CD4-positive, alpha-beta memory T cell (primary cell): ENCODE measurements at regions not wholly inside any gene's neighbourhood (a gene's known extent, or its start where the extent isn't known, plus 50 kb on each side); places are given as distances from the start of the nearest gene placed in this dataset.

Experiments used
- CTCF ChIA-PET: fragments of 350-600 bp; sonication (Branson Sonifier 250); formaldehyde crosslinking; loops from one replicate; lab custom pipeline; 2021; ENCODE audit warnings: inconsistent platforms; ENCODE audit not compliant: partially characterized antibody; lab: Charles Lee
- POLR2A ChIA-PET: fragments of 350-600 bp; sonication (Branson Sonifier 250); formaldehyde crosslinking; loops from one replicate; lab custom pipeline; 2021; ENCODE audit not compliant: partially characterized antibody; lab: Charles Lee
- DNase-seq, 5 donors: peaks; one replicate each; pipeline versions ENCODE4 v3.0.0 to v3.0.0-alpha.2; 2020 to 2022; ENCODE audit warnings: mixed read lengths in 1 of 5
- H3K27ac ChIP-seq: one replicate; pipeline ENCODE4 v1.7.0; 2013; ENCODE audit warnings: low read depth, low read length
- H3K27me3 ChIP-seq: 2 replicates; pipeline ENCODE4 v1.7.0; 2013; ENCODE audit warnings: mild to moderate bottlenecking, low read length, moderate library complexity; ENCODE audit not compliant: insufficient read depth
- H3K36me3 ChIP-seq: 2 replicates; pipeline ENCODE4 v1.7.0; 2013; ENCODE audit warnings: mild to moderate bottlenecking, low read length, moderate library complexity; ENCODE audit not compliant: insufficient read depth
- H3K4me1 ChIP-seq: 2 replicates; pipeline ENCODE4 v1.7.0; 2013; ENCODE audit warnings: mild to moderate bottlenecking, low read length, moderate library complexity; ENCODE audit not compliant: insufficient read depth
- H3K4me3 ChIP-seq, 2 donors: one replicate each; pipeline ENCODE4 v1.7.0; 2013; ENCODE audit warnings: low read length in 2 of 2, mild to moderate bottlenecking in 1 of 2
- H3K9me3 ChIP-seq, 2 donors: one replicate each; pipeline ENCODE4 v1.7.0; 2013; ENCODE audit warnings: low read length in 2 of 2, control low read depth in 1 of 2; ENCODE audit not compliant: control insufficient read depth in 1 of 2
- H3K27ac Mint-ChIP-seq, 7 donors: one replicate each; pipeline ENCODE4 v1.8.0; 2020 to 2021; ENCODE audit warnings: mixed read lengths in 7 of 7, mild to moderate bottlenecking in 6 of 7, inconsistent platforms in 3 of 7, moderate library complexity in 3 of 7
- H3K27me3 Mint-ChIP-seq, 2 donors: one replicate each; pipeline ENCODE4 v1.8.0; 2020 to 2021; ENCODE audit warnings: mixed read lengths in 2 of 2
- H3K36me3 Mint-ChIP-seq, 2 donors: one replicate each; pipeline ENCODE4 v1.8.0; 2020 to 2021; ENCODE audit warnings: mixed read lengths in 2 of 2, inconsistent platforms in 1 of 2, mild to moderate bottlenecking in 1 of 2
- H3K4me1 Mint-ChIP-seq, 4 donors: one replicate each; pipeline ENCODE4 v1.8.0; 2020 to 2021; ENCODE audit warnings: mixed read lengths in 4 of 4, mild to moderate bottlenecking in 1 of 4
- H3K4me3 Mint-ChIP-seq, 8 donors: one replicate each; pipeline ENCODE4 v1.8.0; 2020 to 2021; ENCODE audit warnings: mixed read lengths in 8 of 8, mild to moderate bottlenecking in 7 of 8, moderate library complexity in 6 of 8, inconsistent platforms in 3 of 8
- H3K9me3 Mint-ChIP-seq, 8 donors: one replicate each; pipeline ENCODE4 v1.8.0; 2020 to 2021; ENCODE audit warnings: mixed read lengths in 8 of 8, mild to moderate bottlenecking in 5 of 8, inconsistent platforms in 3 of 8, moderate library complexity in 1 of 8
- intact Hi-C: fragments of 100-400 bp; cut with micrococcal nuclease; formaldehyde crosslinking; loops from one replicate; pipeline ENCODE4 v1.15.1; 2023

- Histone ChIP-seq H3K36me3 (no peaks in the 10 kb centered on the region), H3K4me3 (no peak overlapping the region), H3K4me1 (no peaks in the 10 kb centered on the region), H3K27ac (no peak overlapping the region), H3K9me3 (no peaks in the 10 kb centered on the region), H3K27me3 (no peaks in the 10 kb centered on the region)
- no peak overlapping the region for H3K4me3 Mint-ChIP-seq
- H3K4me1 Mint-ChIP-seq: no peaks in the 10 kb centered on the region
- ChIA-PET POLR2A (no interaction called here), CTCF (no interaction called here)
- no peak for DNase-seq
- no peak overlapping the region for H3K27ac Mint-ChIP-seq
- peaks cover 1 to 4% of the 10 kb centered on the region in 2 donors for H3K27me3 Mint-ChIP-seq
- peaks cover 0 to 4% (median 0%) of the 10 kb centered on the region in 8 donors for H3K9me3 Mint-ChIP-seq
- H3K36me3 Mint-ChIP-seq: no peaks in the 10 kb centered on the region
- intact Hi-C loops: no loop called here
Measured at GRCh38 chr1:60636946-60637345, 445.4 kb upstream of the NFIA start.

- no peak overlapping the region for H3K27ac ChIP-seq
- ChIA-PET CTCF (interaction anchor here (0.7 kb wide), 1 partner anchor 17 kb away, joined by 3 read pairs; no protein-coding TSS in a partner anchor), POLR2A (no interaction called here)
- no peaks in the 10 kb centered on the region for H3K36me3 ChIP-seq
- intact Hi-C loops: no loop called here
- no peak for DNase-seq
- H3K36me3 Mint-ChIP-seq: no peaks in the 10 kb centered on the region
- peaks cover 0 to 2% (median under 1%) of the 10 kb centered on the region in 8 donors for H3K9me3 Mint-ChIP-seq
- H3K4me1 Mint-ChIP-seq: no peaks in the 10 kb centered on the region
- H3K4me1 ChIP-seq: no peaks in the 10 kb centered on the region
- H3K27me3 ChIP-seq: no peaks in the 10 kb centered on the region
- H3K4me3 Mint-ChIP-seq: no peak overlapping the region
- H3K27me3 Mint-ChIP-seq: peaks cover 1 to 4% of the 10 kb centered on the region in 2 donors
- H3K4me3 ChIP-seq: no peak overlapping the region
- no peaks in the 10 kb centered on the region for H3K9me3 ChIP-seq
- H3K27ac Mint-ChIP-seq: no peak overlapping the region
Measured at GRCh38 chr1:60634106-60634505, 448.3 kb upstream of the NFIA start.

- intact Hi-C loops: no loop called here
- no peaks in the 10 kb centered on the region for H3K4me1 ChIP-seq
- H3K9me3 Mint-ChIP-seq: peaks cover 0 to 2% (median 0%) of the 10 kb centered on the region in 8 donors
- ChIA-PET CTCF (no interaction called here), POLR2A (no interaction called here)
- no peaks in the 10 kb centered on the region for H3K36me3 Mint-ChIP-seq
- no peak overlapping the region for H3K4me3 Mint-ChIP-seq
- no peak for DNase-seq
- H3K27ac Mint-ChIP-seq: no peak overlapping the region
- peaks cover 3 to 6% of the 10 kb centered on the region in 2 donors for H3K27me3 Mint-ChIP-seq
- no peak overlapping the region for H3K4me3 ChIP-seq
- H3K36me3 ChIP-seq: no peaks in the 10 kb centered on the region
- H3K27me3 ChIP-seq: no peaks in the 10 kb centered on the region
- H3K27ac ChIP-seq: no peak overlapping the region
- no peaks in the 10 kb centered on the region for H3K4me1 Mint-ChIP-seq
- no peaks in the 10 kb centered on the region for H3K9me3 ChIP-seq
Measured at GRCh38 chr1:60622486-60622885, 459.9 kb upstream of the NFIA start.

GRCh38 chr1:60621368-60621851 is 461.0 kb upstream of the NFIA start:
- no peak for DNase-seq
- H3K9me3 Mint-ChIP-seq: peaks cover 0 to 6% (median 0%) of the 10 kb centered on the region in 8 donors

GRCh38 chr1:60620087-60620486 is 462.3 kb upstream of the NFIA start:
- Mint-ChIP-seq H3K9me3 (peaks cover 0 to 6% (median 0%) of the 10 kb centered on the region in 8 donors), H3K4me3 (no peak overlapping the region), H3K4me1 (no peaks in the 10 kb centered on the region), H3K27me3 (peaks cover 3 to 6% of the 10 kb centered on the region in 2 donors), H3K27ac (no peak overlapping the region), H3K36me3 (no peaks in the 10 kb centered on the region)
- POLR2A ChIA-PET: no interaction called here
- Histone ChIP-seq H3K27ac (no peak overlapping the region), H3K36me3 (no peaks in the 10 kb centered on the region), H3K27me3 (no peaks in the 10 kb centered on the region), H3K4me3 (no peak overlapping the region), H3K9me3 (no peaks in the 10 kb centered on the region), H3K4me1 (no peaks in the 10 kb centered on the region)
- CTCF ChIA-PET: no interaction called here
- DNase-seq: no peak
- intact Hi-C loops: no loop called here

More at GRCh38 chr1:60621368-60621851, 461.0 kb upstream of the NFIA start:
- no peak overlapping the region for H3K4me3 Mint-ChIP-seq
- H3K27me3 Mint-ChIP-seq: peaks cover 3 to 6% of the 10 kb centered on the region in 2 donors
- H3K27ac ChIP-seq: no peak overlapping the region
- intact Hi-C loops: no loop called here
- no peak overlapping the region for H3K27ac Mint-ChIP-seq
- no peaks in the 10 kb centered on the region for H3K4me1 Mint-ChIP-seq
- H3K36me3 Mint-ChIP-seq: no peaks in the 10 kb centered on the region
- H3K4me3 ChIP-seq: no peak overlapping the region
- ChIA-PET CTCF (no interaction called here), POLR2A (no interaction called here)
- no peaks in the 10 kb centered on the region for H3K27me3 ChIP-seq
- H3K36me3 ChIP-seq: no peaks in the 10 kb centered on the region
- H3K4me1 ChIP-seq: no peaks in the 10 kb centered on the region
- no peaks in the 10 kb centered on the region for H3K9me3 ChIP-seq

GRCh38 chr1:60619581-60619980 is 462.8 kb upstream of the NFIA start:
- Mint-ChIP-seq H3K27ac (no peak overlapping the region), H3K9me3 (peaks cover 0 to 6% (median under 1%) of the 10 kb centered on the region in 8 donors), H3K27me3 (peaks cover 3 to 6% of the 10 kb centered on the region in 2 donors), H3K4me3 (no peak overlapping the region), H3K4me1 (no peaks in the 10 kb centered on the region), H3K36me3 (no peaks in the 10 kb centered on the region)
- Histone ChIP-seq H3K9me3 (no peaks in the 10 kb centered on the region), H3K27me3 (no peaks in the 10 kb centered on the region), H3K36me3 (no peaks in the 10 kb centered on the region), H3K4me1 (no peaks in the 10 kb centered on the region), H3K27ac (no peak overlapping the region), H3K4me3 (no peak overlapping the region)
- ChIA-PET CTCF (no interaction called here), POLR2A (no interaction called here)
- intact Hi-C loops: no loop called here
- DNase-seq: no peak

- no peaks in the 10 kb centered on the region for H3K4me1 ChIP-seq
- H3K4me3 ChIP-seq: no peak overlapping the region
- intact Hi-C loops: no loop called here
- POLR2A ChIA-PET: no interaction called here
- Mint-ChIP-seq H3K27me3 (peaks cover 0 to 3% of the 10 kb centered on the region in 2 donors), H3K4me1 (no peaks in the 10 kb centered on the region), H3K9me3 (peaks cover 0 to 4% (median 2%) of the 10 kb centered on the region in 8 donors), H3K27ac (no peak overlapping the region), H3K36me3 (no peaks in the 10 kb centered on the region), H3K4me3 (no peak overlapping the region)
- CTCF ChIA-PET: no interaction called here
- no peaks in the 10 kb centered on the region for H3K36me3 ChIP-seq
- no peaks in the 10 kb centered on the region for H3K27me3 ChIP-seq
- no peaks in the 10 kb centered on the region for H3K9me3 ChIP-seq
- no peak for DNase-seq
- H3K27ac ChIP-seq: no peak overlapping the region
Measured at GRCh38 chr1:60615666-60616065, 466.7 kb upstream of the NFIA start.

- CTCF ChIA-PET: no interaction called here
- H3K9me3 ChIP-seq: no peaks in the 10 kb centered on the region
- Mint-ChIP-seq H3K27ac (no peak overlapping the region), H3K36me3 (no peaks in the 10 kb centered on the region), H3K4me1 (no peaks in the 10 kb centered on the region), H3K9me3 (peaks cover 0 to 11% (median 3%) of the 10 kb centered on the region in 8 donors), H3K27me3 (no peaks in the 10 kb centered on the region), H3K4me3 (no peak overlapping the region)
- H3K27ac ChIP-seq: no peak overlapping the region
- no peak overlapping the region for H3K4me3 ChIP-seq
- no peaks in the 10 kb centered on the region for H3K4me1 ChIP-seq
- H3K27me3 ChIP-seq: no peaks in the 10 kb centered on the region
- POLR2A ChIA-PET: no interaction called here
- intact Hi-C loops: no loop called here
- DNase-seq: no peak
- H3K36me3 ChIP-seq: no peaks in the 10 kb centered on the region
Measured at GRCh38 chr1:60612790-60613189, 469.6 kb upstream of the NFIA start.
